ENCODE measurements at regions not wholly inside any gene's neighbourhood (a gene's known extent, or its start where the extent isn't known, plus 50 kb on each side); places are given as distances from the start of the nearest gene placed in this dataset.
"Not testable (repeated sequence)": the region's sequence is repeated elsewhere in the genome, so short reads cannot be mapped to it uniquely, and the experiment has no call there.

DNA sequence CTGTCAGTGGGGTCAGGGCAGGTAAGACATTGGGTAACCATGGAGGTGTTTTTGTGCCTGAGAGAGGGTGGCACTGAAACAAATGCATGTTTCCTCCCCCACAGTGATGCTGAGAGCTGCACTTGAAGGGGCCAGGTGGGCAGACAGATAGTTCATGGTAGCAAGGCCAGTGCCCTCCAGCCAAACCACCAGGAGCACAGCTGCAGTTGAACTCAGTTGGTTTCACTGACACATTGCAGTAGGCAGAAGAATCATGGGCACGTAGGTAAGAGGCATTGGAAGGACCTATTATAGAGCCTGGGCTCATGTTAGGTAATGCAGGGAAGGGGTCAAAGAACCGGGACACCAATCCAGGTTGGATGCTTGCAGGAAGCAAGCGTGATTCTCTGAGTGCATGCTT is 93.2 kb upstream of the ARL4C start:
- DNase-seq: no peak

- DNase-seq: no peak
Observed at GRCh38 chr2:234588054-234588430, 91.2 kb upstream of the ARL4C start.

DNA sequence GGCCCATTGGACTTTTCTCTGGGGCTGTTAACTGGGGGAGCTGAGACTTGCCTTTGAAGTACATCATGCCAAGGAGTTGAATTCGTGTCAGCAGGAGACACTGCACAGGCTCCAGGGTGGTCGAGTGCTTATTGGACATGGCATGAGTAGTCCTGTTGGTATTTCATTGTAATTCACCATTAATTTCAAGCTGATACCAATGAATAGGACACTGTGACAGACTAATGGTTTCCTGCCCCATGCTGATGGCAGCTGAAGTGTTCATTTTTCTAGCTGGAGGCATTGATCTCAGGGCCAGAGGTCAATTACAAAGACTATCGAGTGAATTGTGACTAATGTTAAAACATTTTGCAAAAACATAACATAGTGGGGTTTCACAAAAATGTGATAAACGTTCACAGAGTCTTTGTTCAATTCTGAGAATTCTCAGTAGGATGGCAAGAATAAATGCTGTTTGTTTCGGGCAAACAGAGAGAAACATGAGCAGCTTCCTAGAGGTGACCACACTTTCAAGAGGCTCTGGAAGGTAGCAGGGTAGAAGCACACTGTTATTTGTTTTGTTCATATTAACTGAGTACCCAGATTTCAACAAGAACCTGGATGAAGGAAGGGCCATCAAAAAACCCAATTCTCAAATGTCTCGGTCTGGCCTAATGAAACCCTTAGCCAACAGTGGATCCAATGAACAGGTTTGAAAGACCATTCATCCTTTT is 90.6 kb upstream of the ARL4C start:
- DNase-seq: no peak

- no peak for DNase-seq
Observed at GRCh38 chr2:234583331-234583730, 86.5 kb upstream of the ARL4C start.

DNA sequence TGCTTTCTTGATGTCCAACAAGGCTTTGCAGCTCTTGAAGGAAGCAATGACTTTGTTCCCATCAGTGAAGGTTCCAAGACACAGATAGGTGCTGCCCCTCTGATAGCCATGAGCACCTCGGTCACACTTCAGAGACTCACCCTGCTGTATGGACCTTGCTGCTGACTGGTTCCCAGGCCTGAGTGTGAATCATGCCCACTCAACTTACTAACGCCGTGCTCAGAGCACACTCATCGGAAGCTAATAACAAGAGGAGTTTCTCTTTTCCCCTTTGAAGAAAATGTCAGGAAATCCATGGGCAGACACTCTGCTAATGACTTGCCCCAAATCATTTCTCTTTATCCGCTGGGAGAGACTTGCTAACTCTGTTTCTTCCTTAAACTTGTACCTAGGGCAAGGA is 83.8 kb upstream of the ARL4C start:
- DNase-seq: no peak

DNA sequence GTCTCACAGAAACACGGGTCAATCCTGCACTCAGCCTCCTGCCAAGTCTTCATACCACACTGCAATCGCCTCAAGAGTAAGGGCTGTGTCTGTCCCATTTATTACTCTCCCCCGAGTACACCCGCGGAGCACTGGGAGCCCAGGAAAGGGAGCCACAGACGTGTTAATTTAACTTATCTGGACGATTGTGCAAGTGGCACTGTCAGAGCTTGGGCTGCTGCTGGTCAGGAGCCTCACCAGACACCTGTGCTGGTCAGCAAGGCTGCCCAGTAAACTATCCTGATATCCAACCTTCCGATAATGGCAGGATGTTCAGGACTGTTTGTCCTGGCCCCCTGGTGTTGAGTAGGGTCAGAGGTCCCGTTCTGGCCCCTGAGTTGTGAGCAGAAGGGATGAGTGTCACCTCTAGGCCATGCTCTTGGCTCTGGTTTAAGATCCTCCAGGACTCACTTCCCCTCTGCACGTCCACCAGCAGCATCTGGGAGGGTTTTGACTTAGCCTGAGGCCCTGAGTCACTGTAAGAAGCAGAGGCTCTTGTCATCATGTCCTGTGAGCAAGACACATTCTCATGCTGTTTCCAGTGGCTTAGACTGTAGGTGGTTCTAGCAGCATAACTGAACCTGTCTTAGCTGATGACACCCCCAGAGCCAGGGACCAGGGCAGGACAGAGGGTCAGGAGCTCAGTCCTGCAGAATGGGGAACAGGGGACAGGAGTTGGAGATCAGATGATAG is 82.5 kb upstream of the ARL4C start:
- DNase-seq: no peak

- no peak for DNase-seq
Observed at GRCh38 chr2:234578389-234578788, 81.5 kb upstream of the ARL4C start.

DNA sequence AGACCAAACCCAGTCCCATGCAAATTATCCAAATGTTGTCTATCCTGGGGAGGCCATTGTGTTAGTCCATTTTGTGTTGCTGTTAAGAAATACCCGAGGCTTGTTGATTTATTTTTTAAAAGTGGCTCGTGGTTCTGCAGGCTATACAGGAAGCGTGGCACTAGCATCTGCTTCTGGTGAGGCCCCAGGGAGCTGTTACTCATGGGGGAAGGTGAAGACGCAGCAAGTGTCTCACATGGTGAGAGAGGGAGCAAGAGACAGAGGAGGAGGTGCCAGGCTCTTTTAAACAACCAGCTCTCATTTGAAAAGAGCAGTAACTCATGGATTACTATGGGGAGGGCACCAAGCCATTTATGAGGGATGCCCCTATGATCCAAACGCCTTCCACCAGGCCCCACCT is 80.3 kb upstream of the ARL4C start:
- no peak for DNase-seq

DNA sequence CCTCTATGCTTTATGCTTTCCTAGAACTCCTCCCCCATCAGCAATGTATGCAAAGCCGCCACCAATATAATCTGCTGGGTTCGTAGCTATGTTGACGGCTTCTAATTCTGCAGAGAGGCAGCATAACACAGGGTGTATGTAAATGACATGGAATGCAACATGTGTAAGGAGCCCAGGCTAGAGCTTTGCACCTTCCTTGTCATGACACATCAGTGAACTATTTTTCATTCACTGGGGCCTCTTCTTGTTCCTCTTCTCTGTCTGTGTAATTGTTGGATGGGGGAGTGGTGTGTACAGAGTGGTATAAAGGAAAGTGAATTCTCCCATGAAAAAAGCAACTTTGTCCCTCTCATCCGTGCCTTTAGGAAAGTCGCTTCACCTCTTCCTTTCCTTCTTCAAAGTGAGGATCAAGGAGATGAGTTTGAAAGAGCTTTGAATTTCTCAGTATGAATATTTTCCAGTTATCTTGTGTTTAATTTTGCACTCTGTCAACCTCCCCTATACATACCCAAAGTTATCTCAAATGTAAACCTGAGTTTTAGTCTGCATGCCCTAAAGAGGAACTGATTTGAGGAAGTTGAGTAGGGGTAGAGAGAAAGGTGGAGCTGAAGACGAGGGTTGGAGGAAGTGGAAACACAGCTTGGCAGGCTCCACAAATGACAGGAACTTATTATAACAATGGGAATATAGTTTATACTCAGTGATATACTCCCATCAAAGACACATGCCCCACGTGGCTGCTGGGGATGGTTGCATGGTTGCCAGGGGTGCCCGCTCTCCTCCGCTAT is 74.9 kb upstream of the ARL4C start:
- peak; percentile 30 to 35 for DNase-seq

- DNase-seq: no peak
Observed at GRCh38 chr2:234570476-234570875, 73.6 kb upstream of the ARL4C start.

GRCh38 chr2:234569776-234570430 is 73.0 kb upstream of the ARL4C start:
- no peak for DNase-seq

GRCh38 chr2:234566622-234567021 is 69.7 kb upstream of the ARL4C start:
- DNase-seq: no peak

DNA sequence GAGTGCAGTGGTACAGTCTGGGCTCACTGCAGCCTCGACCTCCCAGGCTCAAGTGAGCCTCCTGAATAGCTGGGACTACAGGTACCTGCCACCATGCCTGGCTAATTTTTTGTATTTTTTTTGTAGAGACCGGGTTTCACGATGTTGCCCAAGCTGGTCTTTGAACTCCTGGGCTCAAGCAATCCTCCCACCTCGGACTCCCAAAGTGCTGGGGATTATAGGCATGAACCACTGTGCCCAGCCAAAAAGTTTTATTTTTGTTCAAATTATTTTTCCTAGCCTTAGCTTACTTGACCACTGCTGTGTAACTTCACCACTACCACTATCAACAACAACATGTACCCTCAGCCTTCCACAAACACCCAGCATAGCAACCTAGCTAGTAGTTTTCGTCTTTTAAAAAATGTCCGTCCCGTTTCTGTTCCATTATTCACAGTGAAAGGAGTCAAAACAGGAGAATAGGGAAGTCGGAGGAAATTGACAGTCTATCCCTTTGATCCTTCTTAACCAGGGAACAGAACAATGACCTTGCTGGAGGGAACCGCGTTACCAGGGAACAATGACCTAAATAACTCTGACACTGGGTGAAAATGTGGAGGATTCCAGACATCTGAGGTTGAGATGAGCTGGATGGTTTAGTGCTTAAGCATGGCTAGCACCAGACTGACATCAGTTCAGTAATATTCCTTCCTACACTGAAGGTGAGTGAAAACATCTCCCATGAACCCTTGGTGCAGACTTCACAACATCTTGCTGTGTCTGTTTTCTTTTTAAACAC is 69.2 kb upstream of the ARL4C start:
- no peak for DNase-seq

DNA sequence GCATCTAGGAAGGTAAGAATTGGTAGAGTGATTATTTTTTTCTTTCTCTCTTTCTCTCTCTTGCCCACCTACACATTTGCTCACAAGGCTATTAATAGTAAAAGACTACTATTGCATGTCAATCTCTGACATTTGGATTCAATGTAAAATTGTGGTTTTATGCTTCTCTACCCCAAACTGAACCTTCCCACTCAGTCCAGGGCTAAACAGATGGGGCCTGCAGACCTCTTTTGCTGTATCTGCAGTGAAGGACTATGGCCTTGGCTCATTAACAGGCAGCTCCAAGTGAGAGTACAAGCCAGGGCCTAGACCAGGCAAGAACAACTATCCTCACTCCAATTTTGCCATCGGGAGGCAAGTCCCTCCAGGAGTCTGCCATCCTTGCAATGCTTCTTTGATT is 68.3 kb upstream of the ARL4C start:
- DNase-seq: no peak

DNA sequence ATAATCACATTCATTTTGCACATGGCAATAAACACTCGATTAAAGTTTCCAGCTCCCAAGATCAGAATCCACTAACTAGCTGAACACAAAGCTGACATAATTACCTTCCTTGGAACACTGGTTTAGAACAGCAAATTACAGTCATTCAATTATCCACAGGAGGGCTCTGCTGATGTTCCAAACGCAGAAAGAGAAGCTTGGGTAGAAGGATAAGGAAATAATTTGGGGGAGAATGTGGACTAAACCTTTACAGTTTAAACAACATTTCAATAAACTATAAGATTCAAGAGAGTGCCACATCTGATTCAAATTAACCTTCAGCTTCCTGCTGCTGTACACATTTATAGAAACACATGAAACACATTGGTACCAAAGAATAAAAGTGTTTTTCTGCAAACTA is 67.8 kb upstream of the ARL4C start:
- DNase-seq: no peak

GRCh38 chr2:234559609-234560008 is 62.7 kb upstream of the ARL4C start:
- DNase-seq: no peak

- DNase-seq: no peak
Observed at GRCh38 chr2:234558642-234559041, 61.8 kb upstream of the ARL4C start.

DNA sequence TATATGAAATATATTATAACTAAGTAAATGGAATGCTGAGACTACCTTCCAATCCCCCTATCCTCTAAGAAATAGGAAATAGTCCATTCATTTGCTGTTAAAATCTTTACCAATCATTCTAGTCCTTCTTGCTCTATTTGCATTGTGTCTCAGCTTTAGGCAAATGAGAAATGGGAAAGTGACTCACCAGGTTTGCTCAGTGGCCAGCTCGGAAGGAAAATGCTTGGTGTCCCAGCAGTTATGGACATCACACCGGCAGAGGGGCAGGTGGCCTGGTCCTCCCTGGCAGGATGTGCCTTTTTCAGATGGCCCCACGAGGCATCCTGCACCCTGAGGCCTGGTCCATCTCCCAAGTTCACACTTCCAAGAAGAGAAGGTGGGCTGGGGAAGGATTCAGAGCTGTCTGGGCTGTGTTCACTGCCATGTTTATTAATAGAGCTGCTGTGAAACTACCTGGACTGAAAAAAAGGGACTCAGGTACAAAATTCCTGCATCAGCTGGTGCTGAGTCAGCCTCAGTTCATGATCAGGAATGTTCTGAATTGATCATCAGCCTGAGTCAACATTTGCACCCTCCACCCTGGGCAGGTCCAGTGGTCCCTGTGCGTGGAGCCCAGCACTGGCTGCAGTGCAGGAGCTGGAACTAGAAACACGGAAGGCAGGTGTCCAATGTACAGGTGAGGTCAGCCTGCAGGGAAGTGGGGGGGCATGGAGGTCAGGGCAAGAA is 60.1 kb upstream of the ARL4C start:
- DNase-seq: no peak

GRCh38 chr2:234555616-234556249 is 58.9 kb upstream of the ARL4C start:
- DNase-seq: no peak

DNA sequence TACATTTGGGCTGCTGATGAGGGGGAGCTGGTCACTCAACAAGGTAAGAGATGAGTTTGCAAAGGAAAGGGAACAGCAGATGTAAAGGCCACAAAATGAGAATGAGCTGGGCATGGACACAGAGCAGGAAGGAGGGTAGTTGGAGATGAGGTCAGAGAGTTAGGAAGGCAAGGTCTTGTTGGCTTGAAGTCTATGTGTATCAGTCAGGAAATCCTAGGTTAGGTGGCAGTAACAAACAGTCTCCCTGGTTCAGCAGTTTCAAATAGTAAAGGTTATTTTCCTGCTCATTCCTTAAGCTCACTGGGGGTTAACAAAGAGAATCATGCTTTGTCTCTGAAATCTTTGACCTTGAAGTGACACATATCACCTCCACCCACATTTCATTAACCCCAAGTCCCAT is 58.3 kb upstream of the ARL4C start:
- DNase-seq: no peak

DNA sequence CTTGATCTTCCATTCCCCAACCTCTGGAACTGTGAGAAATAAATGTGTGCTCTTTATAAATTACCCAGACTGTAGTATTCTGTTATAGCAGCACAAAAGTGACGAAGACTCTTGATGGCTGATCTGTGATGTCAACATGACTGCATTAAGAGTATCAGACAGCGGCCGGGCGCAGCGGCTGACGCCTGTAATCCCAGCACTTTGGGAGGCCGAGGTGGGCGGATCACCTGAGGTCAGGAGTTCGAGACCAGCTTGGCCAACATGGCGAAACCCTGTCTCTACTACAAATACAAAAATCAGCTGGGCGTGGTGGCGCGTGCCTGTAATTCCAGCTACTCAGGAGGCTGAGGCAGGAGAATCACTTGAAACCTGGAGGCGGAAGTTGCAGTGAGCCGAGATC is 56.3 kb upstream of the ARL4C start:
- DNase-seq: not testable (repeated sequence)
